Nephron (organoid): ENCODE measurements at regions not wholly inside any gene's neighbourhood (a gene's known extent, or its start where the extent isn't known, plus 50 kb on each side); places are given as distances from the start of the nearest gene placed in this dataset.
"Not testable (repeated sequence)": the region's sequence is repeated elsewhere in the genome, so short reads cannot be mapped to it uniquely, and the experiment has no call there.

Experiments
- H3K27ac Mint-ChIP-seq, 3 experiments: 2 replicates each; pipeline ENCODE4 v1.8.0; 2020; ENCODE audit warnings: mixed read lengths in 3 of 3, mild to moderate bottlenecking in 2 of 3, moderate library complexity in 1 of 3
- H3K27me3 Mint-ChIP-seq: 2 replicates; pipeline ENCODE4 v1.8.0; 2021; ENCODE audit warnings: low read depth, mild to moderate bottlenecking, moderate library complexity, mixed read lengths
- H3K36me3 Mint-ChIP-seq: 2 replicates; pipeline ENCODE4 v1.8.0; 2020; ENCODE audit warnings: low read depth, mixed read lengths
- H3K4me1 Mint-ChIP-seq: 2 replicates; pipeline ENCODE4 v1.8.0; 2020; ENCODE audit warnings: mixed read lengths
- H3K4me3 Mint-ChIP-seq, 3 experiments: 2 replicates each; pipeline ENCODE4 v1.8.0; 2020; ENCODE audit warnings: mild to moderate bottlenecking in 3 of 3, mixed read lengths in 3 of 3, moderate library complexity in 2 of 3
- H3K9me3 Mint-ChIP-seq: 2 replicates; pipeline ENCODE4 v1.8.0; 2020; ENCODE audit warnings: mixed read lengths

DNA sequence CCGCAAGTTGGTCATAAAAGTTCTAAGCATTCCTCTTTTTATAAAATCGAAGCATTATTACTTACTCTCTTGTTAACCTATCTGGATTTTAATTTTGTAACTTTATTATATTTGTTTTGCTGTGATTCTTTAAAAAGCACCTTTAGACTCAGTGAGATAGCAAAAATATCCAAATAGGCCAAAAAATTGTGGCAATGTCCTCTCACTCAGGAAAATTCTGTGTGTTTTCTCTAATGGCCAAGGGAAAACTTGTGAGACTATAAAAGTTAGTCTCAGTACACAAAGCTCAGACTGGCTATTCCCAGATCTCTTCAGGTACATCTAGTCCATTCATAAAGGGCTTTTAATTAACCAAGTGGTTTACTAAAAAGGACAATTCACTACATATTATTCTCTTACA is 386.4 kb downstream of the OR4F29 start, which contains the start of gene OR4F5:
Gene OR4F5, plus strand, starts transcription at position 301 of the 400 bp plus-strand sequence.
- not testable (repeated sequence) for H3K27me3 Mint-ChIP-seq, H3K27ac Mint-ChIP-seq

DNA sequence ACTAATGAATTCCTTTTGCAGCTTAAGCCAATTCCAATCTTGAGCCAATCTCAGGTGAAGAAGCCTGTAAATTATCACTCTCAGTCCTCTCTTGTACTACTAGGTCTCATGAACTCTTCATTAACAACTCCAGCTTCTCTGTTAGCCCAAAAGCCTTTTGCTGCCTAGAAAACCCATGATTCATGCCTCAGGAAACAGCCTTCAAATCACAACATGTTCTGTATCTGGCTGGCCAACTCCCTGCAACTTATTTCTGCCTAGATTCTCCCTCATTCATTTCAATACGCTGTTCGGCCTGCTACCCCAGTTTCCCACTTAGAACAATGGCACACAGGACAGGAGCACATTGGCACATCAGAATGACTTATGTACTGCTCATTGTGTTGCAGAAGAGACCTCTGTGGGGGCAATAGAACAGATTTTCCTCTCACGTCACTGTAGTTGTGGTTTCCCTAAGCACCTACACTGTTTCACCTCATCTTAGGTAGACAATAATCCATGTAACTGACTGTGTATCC is 395.4 kb downstream of the OR4F29 start:
- H3K4me3 Mint-ChIP-seq, H3K27ac Mint-ChIP-seq, H3K27me3 Mint-ChIP-seq, H3K4me1 Mint-ChIP-seq, H3K36me3 Mint-ChIP-seq, H3K9me3 Mint-ChIP-seq: not testable (repeated sequence)

More for the DNA sequence above, 386.4 kb downstream of the OR4F29 start, which contains the start of gene OR4F5:
- H3K4me3 Mint-ChIP-seq, H3K36me3 Mint-ChIP-seq, H3K4me1 Mint-ChIP-seq, H3K9me3 Mint-ChIP-seq: not testable (repeated sequence)

DNA sequence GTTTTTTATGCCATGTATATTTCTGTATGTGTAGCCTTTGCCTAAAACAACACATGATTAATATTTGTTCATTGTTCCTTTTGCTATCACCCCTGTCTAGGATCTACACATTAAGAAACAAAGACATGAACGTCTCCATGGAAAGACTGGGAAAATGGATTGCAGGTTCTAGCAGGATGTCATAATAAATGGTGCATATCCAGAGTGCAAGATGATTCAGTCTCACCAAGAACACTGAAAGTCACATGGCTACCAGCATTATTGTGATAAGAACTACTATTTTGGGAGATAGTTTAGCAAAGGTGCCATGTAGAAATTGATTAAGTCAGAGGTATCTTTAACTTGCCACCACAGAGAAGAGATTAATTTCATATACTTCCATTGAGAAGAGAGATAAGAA is 398.3 kb downstream of the OR4F29 start:
- not testable (repeated sequence) for H3K27ac Mint-ChIP-seq, H3K36me3 Mint-ChIP-seq, H3K27me3 Mint-ChIP-seq, H3K4me1 Mint-ChIP-seq, H3K9me3 Mint-ChIP-seq, H3K4me3 Mint-ChIP-seq

DNA sequence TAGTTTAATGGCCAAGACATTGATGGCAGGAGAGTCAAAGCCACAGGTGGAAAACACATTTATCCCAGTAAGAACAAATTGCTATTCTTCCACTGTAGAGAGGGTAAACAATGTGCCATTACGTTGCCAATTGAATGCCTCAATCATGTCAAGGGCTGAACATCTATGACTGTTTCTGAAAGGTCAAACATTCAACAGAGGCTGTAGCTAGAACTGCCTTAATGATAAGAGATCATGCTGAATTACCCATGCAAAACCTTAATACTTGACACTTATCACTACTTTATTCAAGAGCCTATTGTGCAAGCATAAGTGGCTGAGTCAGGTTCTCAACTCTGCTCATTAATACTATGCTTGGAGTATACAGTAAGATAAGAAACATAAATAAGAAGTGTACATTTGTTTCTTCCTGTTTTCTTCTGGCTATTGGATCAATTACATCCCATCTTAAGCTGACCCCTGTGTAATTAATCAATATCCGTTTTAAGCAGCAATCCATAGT is 409.5 kb downstream of the OR4F29 start:
- H3K4me3 Mint-ChIP-seq, H3K27ac Mint-ChIP-seq, H3K36me3 Mint-ChIP-seq, H3K4me1 Mint-ChIP-seq, H3K27me3 Mint-ChIP-seq, H3K9me3 Mint-ChIP-seq: not testable (repeated sequence)

DNA sequence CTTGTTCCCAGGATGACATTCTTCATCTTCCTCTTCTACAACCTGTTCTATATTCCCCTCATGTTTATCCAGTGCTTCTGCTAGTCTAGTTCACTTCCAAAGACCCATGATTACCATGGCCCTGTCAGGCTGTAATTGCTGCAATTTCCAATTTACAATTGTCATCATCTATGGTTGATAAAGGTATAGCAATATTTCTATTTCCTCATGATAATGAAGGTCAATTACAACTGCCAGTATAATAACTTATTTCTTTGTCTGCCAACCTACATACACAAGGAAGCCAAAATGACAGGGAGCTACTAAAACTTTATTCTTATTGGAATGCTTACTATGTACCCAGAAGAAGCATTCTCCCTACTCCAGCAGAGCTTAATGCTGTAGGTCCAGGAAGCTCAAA is 410.3 kb downstream of the OR4F29 start:
- H3K9me3 Mint-ChIP-seq, H3K27me3 Mint-ChIP-seq, H3K27ac Mint-ChIP-seq, H3K36me3 Mint-ChIP-seq, H3K4me1 Mint-ChIP-seq, H3K4me3 Mint-ChIP-seq: not testable (repeated sequence)

DNA sequence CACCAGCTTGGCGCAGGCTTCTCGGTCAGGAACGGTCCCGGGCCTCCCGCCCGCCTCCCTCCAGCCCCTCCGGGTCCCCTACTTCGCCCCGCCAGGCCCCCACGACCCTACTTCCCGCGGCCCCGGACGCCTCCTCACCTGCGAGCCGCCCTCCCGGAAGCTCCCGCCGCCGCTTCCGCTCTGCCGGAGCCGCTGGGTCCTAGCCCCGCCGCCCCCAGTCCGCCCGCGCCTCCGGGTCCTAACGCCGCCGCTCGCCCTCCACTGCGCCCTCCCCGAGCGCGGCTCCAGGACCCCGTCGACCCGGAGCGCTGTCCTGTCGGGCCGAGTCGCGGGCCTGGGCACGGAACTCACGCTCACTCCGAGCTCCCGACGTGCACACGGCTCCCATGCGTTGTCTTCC is 422.3 kb downstream of the OR4F29 start:
- not testable (repeated sequence) for H3K36me3 Mint-ChIP-seq, H3K27ac Mint-ChIP-seq, H3K9me3 Mint-ChIP-seq, H3K4me3 Mint-ChIP-seq, H3K27me3 Mint-ChIP-seq, H3K4me1 Mint-ChIP-seq

DNA sequence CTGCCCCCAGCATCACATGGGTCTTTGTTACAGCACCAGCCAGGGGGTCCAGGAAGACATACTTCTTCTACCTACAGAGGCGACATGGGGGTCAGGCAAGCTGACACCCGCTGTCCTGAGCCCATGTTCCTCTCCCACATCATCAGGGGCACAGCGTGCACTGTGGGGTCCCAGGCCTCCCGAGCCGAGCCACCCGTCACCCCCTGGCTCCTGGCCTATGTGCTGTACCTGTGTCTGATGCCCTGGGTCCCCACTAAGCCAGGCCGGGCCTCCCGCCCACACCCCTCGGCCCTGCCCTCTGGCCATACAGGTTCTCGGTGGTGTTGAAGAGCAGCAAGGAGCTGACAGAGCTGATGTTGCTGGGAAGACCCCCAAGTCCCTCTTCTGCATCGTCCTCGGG is 434.2 kb downstream of the OR4F29 start:
- not testable (repeated sequence) for H3K4me3 Mint-ChIP-seq

DNA sequence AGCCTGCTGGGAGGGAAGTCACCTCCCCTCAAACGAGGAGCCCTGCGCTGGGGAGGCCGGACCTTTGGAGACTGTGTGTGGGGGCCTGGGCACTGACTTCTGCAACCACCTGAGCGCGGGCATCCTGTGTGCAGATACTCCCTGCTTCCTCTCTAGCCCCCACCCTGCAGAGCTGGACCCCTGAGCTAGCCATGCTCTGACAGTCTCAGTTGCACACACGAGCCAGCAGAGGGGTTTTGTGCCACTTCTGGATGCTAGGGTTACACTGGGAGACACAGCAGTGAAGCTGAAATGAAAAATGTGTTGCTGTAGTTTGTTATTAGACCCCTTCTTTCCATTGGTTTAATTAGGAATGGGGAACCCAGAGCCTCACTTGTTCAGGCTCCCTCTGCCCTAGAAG is 435.5 kb downstream of the OR4F29 start:
- not testable (repeated sequence) for H3K9me3 Mint-ChIP-seq, H3K4me1 Mint-ChIP-seq, H3K36me3 Mint-ChIP-seq, H3K27ac Mint-ChIP-seq, H3K27me3 Mint-ChIP-seq, H3K4me3 Mint-ChIP-seq

More for the DNA sequence above, 434.2 kb downstream of the OR4F29 start:
- not testable (repeated sequence) for H3K36me3 Mint-ChIP-seq, H3K27me3 Mint-ChIP-seq, H3K4me1 Mint-ChIP-seq, H3K9me3 Mint-ChIP-seq, H3K27ac Mint-ChIP-seq

DNA sequence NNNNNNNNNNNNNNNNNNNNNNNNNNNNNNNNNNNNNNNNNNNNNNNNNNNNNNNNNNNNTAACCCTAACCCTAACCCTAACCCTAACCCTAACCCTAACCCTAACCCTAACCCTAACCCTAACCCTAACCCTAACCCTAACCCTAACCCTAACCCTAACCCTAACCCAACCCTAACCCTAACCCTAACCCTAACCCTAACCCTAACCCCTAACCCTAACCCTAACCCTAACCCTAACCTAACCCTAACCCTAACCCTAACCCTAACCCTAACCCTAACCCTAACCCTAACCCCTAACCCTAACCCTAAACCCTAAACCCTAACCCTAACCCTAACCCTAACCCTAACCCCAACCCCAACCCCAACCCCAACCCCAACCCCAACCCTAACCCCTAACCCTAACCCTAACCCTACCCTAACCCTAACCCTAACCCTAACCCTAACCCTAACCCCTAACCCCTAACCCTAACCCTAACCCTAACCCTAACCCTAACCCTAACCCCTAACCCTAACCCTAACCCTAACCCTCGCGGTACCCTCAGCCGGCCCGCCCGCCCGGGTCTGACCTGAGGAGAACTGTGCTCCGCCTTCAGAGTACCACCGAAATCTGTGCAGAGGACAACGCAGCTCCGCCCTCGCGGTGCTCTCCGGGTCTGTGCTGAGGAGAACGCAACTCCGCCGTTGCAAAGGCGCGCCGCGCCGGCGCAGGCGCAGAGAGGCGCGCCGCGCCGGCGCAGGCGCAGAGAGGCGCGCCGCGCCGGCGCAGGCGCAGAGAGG is 441.3 kb downstream of the OR4F29 start:
- H3K9me3 Mint-ChIP-seq, H3K36me3 Mint-ChIP-seq, H3K4me1 Mint-ChIP-seq, H3K27me3 Mint-ChIP-seq, H3K4me3 Mint-ChIP-seq, H3K27ac Mint-ChIP-seq: not testable (repeated sequence)
